Ovary (tissue), 7 donors: ENCODE measurements at regions not wholly inside any gene's neighbourhood (a gene's known extent, or its start where the extent isn't known, plus 50 kb on each side); places are given as distances from the start of the nearest gene placed in this dataset.

Experiments used
- DNase-seq, 5 donors: peaks; one replicate each; pipeline ENCODE4 v3.0.0-alpha.2; 2019 to 2020
- H3K27ac ChIP-seq, 2 donors: fragments of 200-600 bp; one replicate each; pipeline versions ENCODE4 v1.5.1 to v1.8.0; 2019 to 2022
- H3K27me3 ChIP-seq: fragments of 200-600 bp; one replicate; pipeline ENCODE4 v1.8.0; 2022
- H3K36me3 ChIP-seq: fragments of 200-600 bp; sonication (generic); one replicate; pipeline ENCODE4 v1.5.1; 2019
- H3K4me1 ChIP-seq: one replicate; pipeline ENCODE4 v1.8.1; 2013; ENCODE audit warnings: mild to moderate bottlenecking, moderate library complexity; ENCODE audit not compliant: insufficient read depth
- H3K4me3 ChIP-seq: fragments of 200-600 bp; sonication (generic); one replicate; pipeline ENCODE4 v1.5.1; 2017
- H3K9me3 ChIP-seq, 2 donors: fragments of 200-600 bp in 1 of 2; sonication (generic) in 1 of 2; one replicate each; pipeline versions ENCODE4 v1.5.1 to v1.8.1; 2013 to 2019; ENCODE audit warnings: mild to moderate bottlenecking in 1 of 2, moderate library complexity in 1 of 2
- EP300 ChIP-seq: sonication (generic); formaldehyde crosslinking; IDR thresholded peaks from one replicate; pipeline ENCODE4 v1.6.1; 2017; ENCODE audit warnings: antibody characterized with exemption
- POLR2A ChIP-seq: fragments of 450-650 bp; IDR thresholded peaks from one replicate; pipeline ENCODE4 v1.6.1; 2017; ENCODE audit warnings: antibody characterized with exemption, mild to moderate bottlenecking, moderate library complexity
- WGBS, 3 donors: extraction: QIAGEN DNeasy Blood & Tissue Kit in 1 of 3; methylation state at CpG; one replicate each; pipeline versions ENCODE4 v1.1.5 to v1.1.7; 2013 to 2017; 5-methylcytosine and 5-hydroxymethylcytosine counted together
- intact Hi-C, 4 donors: fragments of 100-400 bp; cut with DNase I; formaldehyde crosslinking; loops; one replicate each; pipeline versions ENCODE4 v1.11.0 to v1.15.1; 2022 to 2023
- TF ChIP-seq, protein P1 (sequence below), 3 donors: fragments of 450-650 bp in 2 of 3; fragments of 200-600 bp in 1 of 3; IDR thresholded peaks; one replicate each; pipeline versions ENCODE4 v1.5.1 to v1.8.0; 2016 to 2022; ENCODE audit warnings: antibody characterized with exemption in 3 of 3, mild to moderate bottlenecking in 1 of 3
- donor health status: DM: no; HTN: no; CAD: no; lungs with moderate emphysema.
- donor health status: DM: no; HTN: no; CAD: no.
- donor health status: Bipolar disorder and iron deficiency.
- donor health status: DM: no; HTN: no; CAD: no.
- donor health status: DM: yes; HTN: yes; CAD: no.

DNA sequence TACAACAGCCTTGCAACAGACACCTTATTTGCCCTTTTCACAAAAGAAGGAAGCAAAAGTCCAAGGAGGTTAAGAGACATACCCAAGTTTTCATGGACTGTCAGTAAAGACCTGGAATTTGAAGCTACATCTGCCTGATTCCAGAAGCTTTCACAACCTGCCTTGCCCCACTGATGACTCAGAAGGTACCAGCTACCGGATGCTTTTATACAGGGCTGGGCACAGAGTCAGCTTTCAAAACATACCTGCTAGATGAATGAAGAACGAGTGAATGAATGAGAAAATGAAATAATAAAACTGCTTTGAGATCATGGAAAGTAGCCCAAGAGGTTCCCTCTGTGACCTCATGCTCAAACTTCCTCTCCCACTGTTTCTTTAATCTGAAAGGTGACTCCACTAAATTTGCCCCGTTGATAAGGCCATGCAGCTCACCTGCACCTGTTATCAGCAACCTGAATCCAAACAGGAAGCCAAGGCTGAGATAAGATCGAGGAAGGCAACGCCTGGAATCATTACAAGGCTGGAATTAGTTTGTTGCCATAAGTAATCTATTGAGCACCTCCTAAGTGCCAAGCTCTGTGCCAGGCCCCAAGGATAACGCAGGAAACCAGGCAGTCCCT is 151.5 kb downstream of the WDR11 start:
- Histone ChIP-seq H3K36me3 (no peaks in the 10 kb centered on the region), H3K9me3 (no peaks in the 10 kb centered on the region), H3K27me3 (no peaks in the 10 kb centered on the region), H3K4me1 (no peaks in the 10 kb centered on the region), H3K4me3 (no peak overlapping the region), H3K27ac (no peak overlapping the region)
- no peak for TF ChIP-seq POLR2A
- TF ChIP-seq, protein P1, sequence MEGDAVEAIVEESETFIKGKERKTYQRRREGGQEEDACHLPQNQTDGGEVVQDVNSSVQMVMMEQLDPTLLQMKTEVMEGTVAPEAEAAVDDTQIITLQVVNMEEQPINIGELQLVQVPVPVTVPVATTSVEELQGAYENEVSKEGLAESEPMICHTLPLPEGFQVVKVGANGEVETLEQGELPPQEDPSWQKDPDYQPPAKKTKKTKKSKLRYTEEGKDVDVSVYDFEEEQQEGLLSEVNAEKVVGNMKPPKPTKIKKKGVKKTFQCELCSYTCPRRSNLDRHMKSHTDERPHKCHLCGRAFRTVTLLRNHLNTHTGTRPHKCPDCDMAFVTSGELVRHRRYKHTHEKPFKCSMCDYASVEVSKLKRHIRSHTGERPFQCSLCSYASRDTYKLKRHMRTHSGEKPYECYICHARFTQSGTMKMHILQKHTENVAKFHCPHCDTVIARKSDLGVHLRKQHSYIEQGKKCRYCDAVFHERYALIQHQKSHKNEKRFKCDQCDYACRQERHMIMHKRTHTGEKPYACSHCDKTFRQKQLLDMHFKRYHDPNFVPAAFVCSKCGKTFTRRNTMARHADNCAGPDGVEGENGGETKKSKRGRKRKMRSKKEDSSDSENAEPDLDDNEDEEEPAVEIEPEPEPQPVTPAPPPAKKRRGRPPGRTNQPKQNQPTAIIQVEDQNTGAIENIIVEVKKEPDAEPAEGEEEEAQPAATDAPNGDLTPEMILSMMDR (IDR thresholded peaks at IDR 0.05), result no peak
- no peak for TF ChIP-seq EP300
- intact Hi-C loops, result no loop called here
- DNase-seq, result no peak
- whole genome bisulfite sequencing, 3 donors, result 70 to 84% (median 71%) methylated on average over 6 of the region's 6 CpGs

DNA sequence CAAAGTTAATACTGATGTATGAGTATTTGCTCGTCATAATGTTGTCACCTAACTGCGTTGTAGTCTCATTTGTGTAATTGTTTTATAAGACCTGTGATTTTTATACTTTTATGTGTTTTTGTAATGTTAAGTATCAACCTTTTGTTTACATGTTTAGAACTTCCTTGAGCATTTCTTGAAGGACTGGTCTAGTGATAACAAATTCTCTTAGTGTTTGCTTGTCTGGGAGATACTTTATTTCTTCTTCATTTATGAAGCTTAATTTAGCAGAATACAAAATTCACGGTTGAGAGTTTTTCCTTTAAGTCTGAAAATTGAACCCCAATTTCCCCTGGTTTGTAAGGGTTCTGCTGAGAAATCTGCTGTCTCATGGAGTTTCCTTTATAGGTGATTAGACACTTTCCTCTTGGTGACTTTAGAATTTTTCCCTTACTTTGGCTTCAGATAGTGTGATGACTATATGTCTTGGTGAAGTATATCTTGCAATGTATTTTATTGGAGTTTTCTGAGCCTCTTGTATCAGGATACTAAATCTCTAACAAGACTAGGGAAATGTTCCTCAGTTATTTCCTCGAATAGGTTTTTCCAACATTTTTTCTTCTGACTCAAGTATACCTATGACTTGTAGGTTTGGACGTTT is 154.9 kb downstream of the WDR11 start:
- Histone ChIP-seq H3K9me3 (no peaks in the 10 kb centered on the region), H3K4me3 (no peak overlapping the region), H3K27me3 (no peaks in the 10 kb centered on the region), H3K27ac (no peak overlapping the region), H3K4me1 (no peaks in the 10 kb centered on the region), H3K36me3 (no peaks in the 10 kb centered on the region)
- intact Hi-C loops, result no loop called here
- DNase-seq, result no peak
- TF ChIP-seq, protein P1 (IDR thresholded peaks at IDR 0.05), result no peak
- TF ChIP-seq POLR2A (no peak), EP300 (no peak)
- WGBS, 3 donors, result 89 to 93% (median 90%) methylated on average over 5 of the region's 5 CpGs

DNA sequence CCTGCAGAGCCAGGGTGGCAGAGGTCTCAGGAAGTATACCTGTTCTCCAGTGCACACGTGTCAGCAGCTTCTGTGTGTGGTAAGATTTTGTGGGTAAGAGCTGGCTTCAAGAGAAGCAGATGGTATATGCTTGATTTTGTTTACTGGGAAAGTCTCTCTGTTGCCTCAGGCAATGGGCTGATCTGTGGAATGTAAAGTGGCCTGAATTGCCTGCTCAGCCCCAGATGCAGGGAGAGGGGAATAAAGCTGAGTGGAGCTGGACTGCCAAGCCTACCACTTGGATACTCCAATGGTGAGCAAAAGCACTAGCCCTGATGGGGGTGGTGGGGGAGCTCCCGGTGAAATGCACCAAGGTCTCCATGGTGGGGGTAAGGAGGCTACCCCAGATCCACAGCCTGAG is 156.1 kb downstream of the WDR11 start:
- no peaks in the 10 kb centered on the region for H3K9me3 ChIP-seq
- no peak overlapping the region for H3K4me3 ChIP-seq
- DNase-seq, result no peak
- H3K4me1 ChIP-seq, result no peaks in the 10 kb centered on the region
- intact Hi-C loops, result no loop called here
- no peaks in the 10 kb centered on the region for H3K36me3 ChIP-seq
- WGBS, 3 donors, result 86 to 91% (median 86%) methylated on average over 2 of the region's 2 CpGs
- TF ChIP-seq, protein P1 (IDR thresholded peaks at IDR 0.05), result no peak
- no peak for TF ChIP-seq EP300
- no peak overlapping the region for H3K27ac ChIP-seq
- H3K27me3 ChIP-seq, result no peaks in the 10 kb centered on the region

DNA sequence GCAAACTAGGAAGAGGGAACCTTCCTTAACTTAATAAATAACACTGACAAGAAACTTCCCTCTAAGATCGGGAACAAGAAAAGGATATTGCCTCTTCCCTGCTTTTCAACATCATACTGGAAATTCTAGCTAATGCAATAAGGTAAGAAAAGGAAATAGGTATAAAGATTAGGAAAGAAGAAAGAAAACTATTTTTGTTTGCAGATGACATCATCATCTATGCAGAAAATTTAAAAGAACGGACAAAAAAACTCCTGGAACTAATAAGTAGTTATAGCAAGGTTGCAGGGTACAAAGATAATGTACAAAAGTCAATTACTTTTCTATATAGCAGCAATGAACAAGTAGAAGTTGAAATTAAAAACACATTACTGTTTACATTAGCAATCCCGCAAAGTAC is 164.8 kb downstream of the WDR11 start:
- Histone ChIP-seq H3K27ac (no peak overlapping the region), H3K9me3 (no peaks in the 10 kb centered on the region), H3K36me3 (no peaks in the 10 kb centered on the region), H3K27me3 (no peaks in the 10 kb centered on the region), H3K4me3 (no peak overlapping the region), H3K4me1 (no peaks in the 10 kb centered on the region)
- intact Hi-C loops, result no loop called here
- TF ChIP-seq EP300 (no peak), POLR2A (no peak)
- TF ChIP-seq, protein P1 (IDR thresholded peaks at IDR 0.05), result no peak
- WGBS, 3 donors, result 81 to 91% (median 90%) methylated on average over 3 of the region's 3 CpGs
- no peak for DNase-seq
